ENCODE measurements at regions not wholly inside any gene's neighbourhood (a gene's known extent, or its start where the extent isn't known, plus 50 kb on each side); places are given as distances from the start of the nearest gene placed in this dataset.

GRCh38 chr2:123816203-123816602, 208.9 kb upstream of the CNTNAP5 start:
- TF ChIP-seq SUZ12 (IDR thresholded peaks at IDR 0.05) (no peak), HDGF (IDR thresholded peaks at IDR 0.05; ENCODE audit: borderline replicate concordance) (no peak), FOXM1 (IDR thresholded peaks at IDR 0.05; ENCODE audit: borderline replicate concordance) (no peak), SP1 (IDR thresholded peaks at IDR 0.05) (no peak), NFRKB (IDR thresholded peaks at IDR 0.05) (no peak), ELF4 (IDR thresholded peaks at IDR 0.05) (no peak), BHLHE40 (IDR thresholded peaks at IDR 0.05; ENCODE audit: borderline replicate concordance) (no peak), ARNT (IDR thresholded peaks at IDR 0.05) (no peak), ZNF384 (IDR thresholded peaks at IDR 0.05) (no peak), TARDBP (IDR thresholded peaks at IDR 0.05) (no peak), CTBP1 (IDR thresholded peaks at IDR 0.05; ENCODE audit: borderline replicate concordance) (no peak), L3MBTL2 (conservative IDR thresholded peaks at IDR 0.05) (no peak), FOXK2 (IDR thresholded peaks at IDR 0.05) (no peak)
- TF ChIP-seq, protein P1, sequence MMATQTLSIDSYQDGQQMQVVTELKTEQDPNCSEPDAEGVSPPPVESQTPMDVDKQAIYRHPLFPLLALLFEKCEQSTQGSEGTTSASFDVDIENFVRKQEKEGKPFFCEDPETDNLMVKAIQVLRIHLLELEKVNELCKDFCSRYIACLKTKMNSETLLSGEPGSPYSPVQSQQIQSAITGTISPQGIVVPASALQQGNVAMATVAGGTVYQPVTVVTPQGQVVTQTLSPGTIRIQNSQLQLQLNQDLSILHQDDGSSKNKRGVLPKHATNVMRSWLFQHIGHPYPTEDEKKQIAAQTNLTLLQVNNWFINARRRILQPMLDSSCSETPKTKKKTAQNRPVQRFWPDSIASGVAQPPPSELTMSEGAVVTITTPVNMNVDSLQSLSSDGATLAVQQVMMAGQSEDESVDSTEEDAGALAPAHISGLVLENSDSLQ (IDR thresholded peaks at IDR 0.05), result no peak
